ENCODE measurements at regions not wholly inside any gene's neighbourhood (a gene's known extent, or its start where the extent isn't known, plus 50 kb on each side); places are given as distances from the start of the nearest gene placed in this dataset.

GRCh38 chr3:22360970-22361369 lies 610.0 kb upstream of the ZNF385D start:
- Histone ChIP-seq H3K4me2 (ENCODE audit: low read length) (no peak overlapping the region), H3K4me1 (ENCODE audit: control insufficient read depth in 1 of 2, insufficient read depth in 2 of 2, low read length in 2 of 2) (no peaks in the 10 kb centered on the region), H3K79me2 (ENCODE audit: insufficient read depth, low read length) (no peaks in the 10 kb centered on the region), H3K9me3 (ENCODE audit: control insufficient read depth in 1 of 2, insufficient read depth in 1 of 2, low read depth in 1 of 2, low read length in 2 of 2) (peaks cover 3 to 16% of the 10 kb centered on the region in 2 experiments; a peak in 2 of 4 replicates), H3K4me3 (replicated peaks in 1 of 2; ENCODE audit: low read depth in 1 of 2, low read length in 2 of 2) (no peak overlapping the region), H2AFZ (ENCODE audit: low read depth, low read length, poor library complexity, severe bottlenecking) (no peak overlapping the region), H3K27ac (ENCODE audit: low read depth, low read length) (no peak overlapping the region), H3K9ac (ENCODE audit: low read length) (no peak overlapping the region), H3K36me3 (ENCODE audit: control insufficient read depth in 1 of 2, insufficient read depth in 2 of 2, low read length in 2 of 2) (no peaks in the 10 kb centered on the region), H3K27me3 (ENCODE audit: insufficient read depth, low read length) (no peaks in the 10 kb centered on the region), H3K9me2 (ENCODE audit: insufficient read depth) (no peaks in the 10 kb centered on the region), H4K20me1 (ENCODE audit: insufficient read depth) (no peaks in the 10 kb centered on the region)
- intact Hi-C loops (cut with micrococcal nuclease): no loop called here
- ATAC-seq (no peak), DNase-seq (ENCODE audit: low read depth, low spot score) (no peak)
- ChIA-PET RAD21 (ENCODE audit: low non-redundant PET in 1 of 2, low total read pairs in 2 of 2, uncharacterized antibody in 2 of 2, unreplicated experiment in 2 of 2) (no interaction called here), CTCF (no interaction called here), POLR2A (no interaction called here)
- TF ChIP-seq RAD21 (IDR thresholded peaks at IDR 0.05; ENCODE audit: low read depth) (no peak), POLR2A (IDR thresholded peaks at IDR 0.05; ENCODE audit: borderline replicate concordance, extremely low read depth, insufficient read depth, insufficient read length) (no peak)
- no TSS peak for BruUV-seq (replicated peaks)

DNA sequence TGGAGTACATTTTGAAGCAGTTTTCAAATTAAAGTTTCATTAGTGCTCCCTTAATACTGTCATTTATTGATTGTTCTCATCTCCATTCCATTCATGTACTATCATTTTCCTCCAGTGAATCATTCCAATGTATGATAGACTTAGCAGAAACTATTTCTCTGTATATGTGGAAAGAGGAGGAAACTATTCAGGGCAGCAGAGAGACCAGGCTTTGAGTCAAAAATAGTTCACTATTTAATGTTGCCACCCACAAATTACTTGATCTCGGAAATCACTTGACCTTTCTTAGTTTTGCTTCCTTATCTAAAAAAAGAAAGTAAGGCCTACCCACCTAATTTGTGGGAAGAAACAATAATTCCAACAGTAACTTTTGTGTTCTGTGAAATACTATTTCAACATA lies 610.5 kb upstream of the ZNF385D start:
- no peaks in the 10 kb centered on the region for H3K36me3 ChIP-seq (ENCODE audit: control insufficient read depth in 1 of 2, insufficient read depth in 2 of 2, low read length in 2 of 2)
- CTCF ChIA-PET: no interaction called here
- intact Hi-C loops (cut with micrococcal nuclease): no loop called here
- no peaks in the 10 kb centered on the region for H3K79me2 ChIP-seq (ENCODE audit: insufficient read depth, low read length)
- ATAC-seq: no peak
- RAD21 ChIA-PET (ENCODE audit: low non-redundant PET in 1 of 2, low total read pairs in 2 of 2, uncharacterized antibody in 2 of 2, unreplicated experiment in 2 of 2): no interaction called here
- H3K9me2 ChIP-seq (ENCODE audit: insufficient read depth): no peaks in the 10 kb centered on the region
- no peak overlapping the region for H3K4me3 ChIP-seq (replicated peaks in 1 of 2; ENCODE audit: low read depth in 1 of 2, low read length in 2 of 2)
- no TSS peak for BruUV-seq (replicated peaks)
- no peak overlapping the region for H3K9ac ChIP-seq (ENCODE audit: low read length)
- H3K27ac ChIP-seq (ENCODE audit: low read depth, low read length): no peak overlapping the region
- no peak overlapping the region for H3K4me2 ChIP-seq (ENCODE audit: low read length)
- no peak overlapping the region for H2AFZ ChIP-seq (ENCODE audit: low read depth, low read length, poor library complexity, severe bottlenecking)
- H3K27me3 ChIP-seq (ENCODE audit: insufficient read depth, low read length): no peaks in the 10 kb centered on the region
- POLR2A ChIA-PET: no interaction called here
- H3K4me1 ChIP-seq (ENCODE audit: control insufficient read depth in 1 of 2, insufficient read depth in 2 of 2, low read length in 2 of 2): no peaks in the 10 kb centered on the region
- no peak for DNase-seq (ENCODE audit: low read depth, low spot score)
- H4K20me1 ChIP-seq (ENCODE audit: insufficient read depth): no peaks in the 10 kb centered on the region
- peaks cover under 1 to 11% of the 10 kb centered on the region in 2 experiments; a peak in 2 of 4 replicates for H3K9me3 ChIP-seq (ENCODE audit: control insufficient read depth in 1 of 2, insufficient read depth in 1 of 2, low read depth in 1 of 2, low read length in 2 of 2)
- TF ChIP-seq CEBPB (IDR thresholded peaks at IDR 0.05; ENCODE audit: low read depth) (no peak), RAD21 (IDR thresholded peaks at IDR 0.05; ENCODE audit: low read depth) (no peak), FOSL1 (IDR thresholded peaks at IDR 0.05; ENCODE audit: low read depth) (no peak), ZFX (IDR thresholded peaks at IDR 0.05) (no peak), JUND (IDR thresholded peaks at IDR 0.05) (no peak), SIN3A (IDR thresholded peaks at IDR 0.05; ENCODE audit: low read depth) (no peak), ZNF274 (IDR thresholded peaks at IDR 0.05; ENCODE audit: low read depth, low read length) (no peak), ELF1 (IDR thresholded peaks at IDR 0.05; ENCODE audit: borderline replicate concordance, low read depth) (no peak), POLR2A (IDR thresholded peaks at IDR 0.05; ENCODE audit: borderline replicate concordance, extremely low read depth, insufficient read depth, insufficient read length) (no peak), SRF (IDR thresholded peaks at IDR 0.05; ENCODE audit: low read depth) (no peak), SP1 (IDR thresholded peaks at IDR 0.05; ENCODE audit: low read depth) (no peak), POLR2AphosphoS5 (IDR thresholded peaks at IDR 0.05; ENCODE audit: low read depth, low read length) (no peak), ZBTB33 (IDR thresholded peaks at IDR 0.05; ENCODE audit: extremely low read depth, insufficient replicate concordance, low read length) (no peak), YY1 (IDR thresholded peaks at IDR 0.05; ENCODE audit: extremely low read depth, insufficient replicate concordance, low read depth, low read length) (no peak)
- TF ChIP-seq, protein P1, sequence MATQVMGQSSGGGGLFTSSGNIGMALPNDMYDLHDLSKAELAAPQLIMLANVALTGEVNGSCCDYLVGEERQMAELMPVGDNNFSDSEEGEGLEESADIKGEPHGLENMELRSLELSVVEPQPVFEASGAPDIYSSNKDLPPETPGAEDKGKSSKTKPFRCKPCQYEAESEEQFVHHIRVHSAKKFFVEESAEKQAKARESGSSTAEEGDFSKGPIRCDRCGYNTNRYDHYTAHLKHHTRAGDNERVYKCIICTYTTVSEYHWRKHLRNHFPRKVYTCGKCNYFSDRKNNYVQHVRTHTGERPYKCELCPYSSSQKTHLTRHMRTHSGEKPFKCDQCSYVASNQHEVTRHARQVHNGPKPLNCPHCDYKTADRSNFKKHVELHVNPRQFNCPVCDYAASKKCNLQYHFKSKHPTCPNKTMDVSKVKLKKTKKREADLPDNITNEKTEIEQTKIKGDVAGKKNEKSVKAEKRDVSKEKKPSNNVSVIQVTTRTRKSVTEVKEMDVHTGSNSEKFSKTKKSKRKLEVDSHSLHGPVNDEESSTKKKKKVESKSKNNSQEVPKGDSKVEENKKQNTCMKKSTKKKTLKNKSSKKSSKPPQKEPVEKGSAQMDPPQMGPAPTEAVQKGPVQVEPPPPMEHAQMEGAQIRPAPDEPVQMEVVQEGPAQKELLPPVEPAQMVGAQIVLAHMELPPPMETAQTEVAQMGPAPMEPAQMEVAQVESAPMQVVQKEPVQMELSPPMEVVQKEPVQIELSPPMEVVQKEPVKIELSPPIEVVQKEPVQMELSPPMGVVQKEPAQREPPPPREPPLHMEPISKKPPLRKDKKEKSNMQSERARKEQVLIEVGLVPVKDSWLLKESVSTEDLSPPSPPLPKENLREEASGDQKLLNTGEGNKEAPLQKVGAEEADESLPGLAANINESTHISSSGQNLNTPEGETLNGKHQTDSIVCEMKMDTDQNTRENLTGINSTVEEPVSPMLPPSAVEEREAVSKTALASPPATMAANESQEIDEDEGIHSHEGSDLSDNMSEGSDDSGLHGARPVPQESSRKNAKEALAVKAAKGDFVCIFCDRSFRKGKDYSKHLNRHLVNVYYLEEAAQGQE (IDR thresholded peaks at IDR 0.05; ENCODE audit: low read depth): no peak
- TF ChIP-seq, protein P2, sequence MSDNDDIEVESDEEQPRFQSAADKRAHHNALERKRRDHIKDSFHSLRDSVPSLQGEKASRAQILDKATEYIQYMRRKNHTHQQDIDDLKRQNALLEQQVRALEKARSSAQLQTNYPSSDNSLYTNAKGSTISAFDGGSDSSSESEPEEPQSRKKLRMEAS (IDR thresholded peaks at IDR 0.05): no peak
- TF ChIP-seq, protein P3, sequence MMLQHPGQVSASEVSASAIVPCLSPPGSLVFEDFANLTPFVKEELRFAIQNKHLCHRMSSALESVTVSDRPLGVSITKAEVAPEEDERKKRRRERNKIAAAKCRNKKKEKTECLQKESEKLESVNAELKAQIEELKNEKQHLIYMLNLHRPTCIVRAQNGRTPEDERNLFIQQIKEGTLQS (IDR thresholded peaks at IDR 0.05): no peak
